ENCODE measurements at regions not wholly inside any gene's neighbourhood (a gene's known extent, or its start where the extent isn't known, plus 50 kb on each side); places are given as distances from the start of the nearest gene placed in this dataset.

DNA sequence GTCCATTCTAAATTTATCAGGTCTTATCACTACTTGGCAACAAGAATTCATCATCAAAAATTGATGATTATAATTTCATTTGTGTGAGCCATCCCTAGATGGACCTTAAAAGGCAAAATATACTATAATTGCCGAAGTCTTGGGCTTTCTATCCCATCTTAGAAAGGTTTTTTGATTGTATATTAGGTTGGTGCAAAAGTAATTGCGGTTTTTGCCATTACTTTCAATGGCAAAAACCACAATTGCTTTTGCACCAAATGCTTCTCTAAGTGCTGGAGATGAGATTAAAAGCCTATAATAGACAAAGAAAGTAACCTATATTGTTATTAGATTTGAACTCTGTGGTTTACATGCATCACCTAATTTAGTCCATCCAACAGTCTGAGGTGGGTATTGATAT is 612.9 kb downstream of the ZNF385D start:
- no peak overlapping the region for H3K27ac Mint-ChIP-seq
- ATAC-seq (no peak), DNase-seq (ENCODE audit: low spot score) (no peak)
- peaks cover 11% of the 10 kb centered on the region for H3K4me1 Mint-ChIP-seq
- H3K36me3 Mint-ChIP-seq = peaks cover 4% of the 10 kb centered on the region
- POLR2A ChIA-PET = no interaction called here
- CTCF ChIA-PET = no interaction called here
- no peak overlapping the region for H3K4me3 Mint-ChIP-seq
- TF ChIP-seq, protein P1, sequence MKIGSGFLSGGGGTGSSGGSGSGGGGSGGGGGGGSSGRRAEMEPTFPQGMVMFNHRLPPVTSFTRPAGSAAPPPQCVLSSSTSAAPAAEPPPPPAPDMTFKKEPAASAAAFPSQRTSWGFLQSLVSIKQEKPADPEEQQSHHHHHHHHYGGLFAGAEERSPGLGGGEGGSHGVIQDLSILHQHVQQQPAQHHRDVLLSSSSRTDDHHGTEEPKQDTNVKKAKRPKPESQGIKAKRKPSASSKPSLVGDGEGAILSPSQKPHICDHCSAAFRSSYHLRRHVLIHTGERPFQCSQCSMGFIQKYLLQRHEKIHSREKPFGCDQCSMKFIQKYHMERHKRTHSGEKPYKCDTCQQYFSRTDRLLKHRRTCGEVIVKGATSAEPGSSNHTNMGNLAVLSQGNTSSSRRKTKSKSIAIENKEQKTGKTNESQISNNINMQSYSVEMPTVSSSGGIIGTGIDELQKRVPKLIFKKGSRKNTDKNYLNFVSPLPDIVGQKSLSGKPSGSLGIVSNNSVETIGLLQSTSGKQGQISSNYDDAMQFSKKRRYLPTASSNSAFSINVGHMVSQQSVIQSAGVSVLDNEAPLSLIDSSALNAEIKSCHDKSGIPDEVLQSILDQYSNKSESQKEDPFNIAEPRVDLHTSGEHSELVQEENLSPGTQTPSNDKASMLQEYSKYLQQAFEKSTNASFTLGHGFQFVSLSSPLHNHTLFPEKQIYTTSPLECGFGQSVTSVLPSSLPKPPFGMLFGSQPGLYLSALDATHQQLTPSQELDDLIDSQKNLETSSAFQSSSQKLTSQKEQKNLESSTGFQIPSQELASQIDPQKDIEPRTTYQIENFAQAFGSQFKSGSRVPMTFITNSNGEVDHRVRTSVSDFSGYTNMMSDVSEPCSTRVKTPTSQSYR (CRISPR knock-in tag; IDR thresholded peaks at IDR 0.05) = no peak
- TF ChIP-seq ESRRA (CRISPR knock-in tag; IDR thresholded peaks at IDR 0.05; ENCODE audit: borderline replicate concordance) (no peak), MYBL2 (CRISPR knock-in tag; IDR thresholded peaks at IDR 0.05) (no peak), ZNF219 (CRISPR knock-in tag; IDR thresholded peaks at IDR 0.05; ENCODE audit: borderline replicate concordance) (no peak), KAT7 (CRISPR knock-in tag; IDR thresholded peaks at IDR 0.05; ENCODE audit: borderline replicate concordance) (no peak), JUN (CRISPR knock-in tag; IDR thresholded peaks at IDR 0.05) (no peak), ZNF138 (CRISPR knock-in tag; conservative IDR thresholded peaks at IDR 0.05) (no peak)
- TF ChIP-seq, protein P2, sequence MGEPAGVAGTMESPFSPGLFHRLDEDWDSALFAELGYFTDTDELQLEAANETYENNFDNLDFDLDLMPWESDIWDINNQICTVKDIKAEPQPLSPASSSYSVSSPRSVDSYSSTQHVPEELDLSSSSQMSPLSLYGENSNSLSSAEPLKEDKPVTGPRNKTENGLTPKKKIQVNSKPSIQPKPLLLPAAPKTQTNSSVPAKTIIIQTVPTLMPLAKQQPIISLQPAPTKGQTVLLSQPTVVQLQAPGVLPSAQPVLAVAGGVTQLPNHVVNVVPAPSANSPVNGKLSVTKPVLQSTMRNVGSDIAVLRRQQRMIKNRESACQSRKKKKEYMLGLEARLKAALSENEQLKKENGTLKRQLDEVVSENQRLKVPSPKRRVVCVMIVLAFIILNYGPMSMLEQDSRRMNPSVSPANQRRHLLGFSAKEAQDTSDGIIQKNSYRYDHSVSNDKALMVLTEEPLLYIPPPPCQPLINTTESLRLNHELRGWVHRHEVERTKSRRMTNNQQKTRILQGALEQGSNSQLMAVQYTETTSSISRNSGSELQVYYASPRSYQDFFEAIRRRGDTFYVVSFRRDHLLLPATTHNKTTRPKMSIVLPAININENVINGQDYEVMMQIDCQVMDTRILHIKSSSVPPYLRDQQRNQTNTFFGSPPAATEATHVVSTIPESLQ (CRISPR knock-in tag; IDR thresholded peaks at IDR 0.05) = no peak
- TF ChIP-seq, protein P3, sequence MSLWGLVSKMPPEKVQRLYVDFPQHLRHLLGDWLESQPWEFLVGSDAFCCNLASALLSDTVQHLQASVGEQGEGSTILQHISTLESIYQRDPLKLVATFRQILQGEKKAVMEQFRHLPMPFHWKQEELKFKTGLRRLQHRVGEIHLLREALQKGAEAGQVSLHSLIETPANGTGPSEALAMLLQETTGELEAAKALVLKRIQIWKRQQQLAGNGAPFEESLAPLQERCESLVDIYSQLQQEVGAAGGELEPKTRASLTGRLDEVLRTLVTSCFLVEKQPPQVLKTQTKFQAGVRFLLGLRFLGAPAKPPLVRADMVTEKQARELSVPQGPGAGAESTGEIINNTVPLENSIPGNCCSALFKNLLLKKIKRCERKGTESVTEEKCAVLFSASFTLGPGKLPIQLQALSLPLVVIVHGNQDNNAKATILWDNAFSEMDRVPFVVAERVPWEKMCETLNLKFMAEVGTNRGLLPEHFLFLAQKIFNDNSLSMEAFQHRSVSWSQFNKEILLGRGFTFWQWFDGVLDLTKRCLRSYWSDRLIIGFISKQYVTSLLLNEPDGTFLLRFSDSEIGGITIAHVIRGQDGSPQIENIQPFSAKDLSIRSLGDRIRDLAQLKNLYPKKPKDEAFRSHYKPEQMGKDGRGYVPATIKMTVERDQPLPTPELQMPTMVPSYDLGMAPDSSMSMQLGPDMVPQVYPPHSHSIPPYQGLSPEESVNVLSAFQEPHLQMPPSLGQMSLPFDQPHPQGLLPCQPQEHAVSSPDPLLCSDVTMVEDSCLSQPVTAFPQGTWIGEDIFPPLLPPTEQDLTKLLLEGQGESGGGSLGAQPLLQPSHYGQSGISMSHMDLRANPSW (CRISPR knock-in tag; conservative IDR thresholded peaks at IDR 0.05; ENCODE audit: low read depth) = no peak
- TF ChIP-seq, protein P4, sequence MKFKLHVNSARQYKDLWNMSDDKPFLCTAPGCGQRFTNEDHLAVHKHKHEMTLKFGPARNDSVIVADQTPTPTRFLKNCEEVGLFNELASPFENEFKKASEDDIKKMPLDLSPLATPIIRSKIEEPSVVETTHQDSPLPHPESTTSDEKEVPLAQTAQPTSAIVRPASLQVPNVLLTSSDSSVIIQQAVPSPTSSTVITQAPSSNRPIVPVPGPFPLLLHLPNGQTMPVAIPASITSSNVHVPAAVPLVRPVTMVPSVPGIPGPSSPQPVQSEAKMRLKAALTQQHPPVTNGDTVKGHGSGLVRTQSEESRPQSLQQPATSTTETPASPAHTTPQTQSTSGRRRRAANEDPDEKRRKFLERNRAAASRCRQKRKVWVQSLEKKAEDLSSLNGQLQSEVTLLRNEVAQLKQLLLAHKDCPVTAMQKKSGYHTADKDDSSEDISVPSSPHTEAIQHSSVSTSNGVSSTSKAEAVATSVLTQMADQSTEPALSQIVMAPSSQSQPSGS (CRISPR knock-in tag; IDR thresholded peaks at IDR 0.05; ENCODE audit: borderline replicate concordance, low read depth) = no peak
- peaks cover 12% of the 10 kb centered on the region for H3K9me3 Mint-ChIP-seq
- H3K27me3 Mint-ChIP-seq (ENCODE audit: low read depth) = no peaks in the 10 kb centered on the region

DNA sequence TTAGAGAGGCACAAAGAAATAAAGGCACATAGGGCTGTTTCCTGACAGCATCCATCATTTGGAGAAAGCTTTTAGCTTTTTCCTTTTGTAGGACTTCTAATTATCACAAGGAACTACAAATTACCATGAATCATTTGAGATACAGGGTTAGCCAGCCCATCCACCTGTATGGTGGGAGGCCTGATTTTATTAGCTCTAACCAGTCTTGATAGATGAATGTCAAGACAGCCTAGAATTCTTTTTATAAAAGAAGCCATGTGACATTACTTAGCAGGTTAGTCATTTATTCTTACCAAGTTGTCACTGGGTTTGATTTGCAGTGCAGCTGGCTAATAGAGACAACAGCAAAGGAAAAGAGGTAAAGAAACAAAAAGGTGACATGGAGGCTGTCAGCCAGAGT is 618.1 kb downstream of the ZNF385D start:
- no peaks in the 10 kb centered on the region for H3K27me3 Mint-ChIP-seq (ENCODE audit: low read depth)
- no peak for TF ChIP-seq ZNF232 (CRISPR knock-in tag; IDR thresholded peaks at IDR 0.05)
- TF ChIP-seq, protein P5, sequence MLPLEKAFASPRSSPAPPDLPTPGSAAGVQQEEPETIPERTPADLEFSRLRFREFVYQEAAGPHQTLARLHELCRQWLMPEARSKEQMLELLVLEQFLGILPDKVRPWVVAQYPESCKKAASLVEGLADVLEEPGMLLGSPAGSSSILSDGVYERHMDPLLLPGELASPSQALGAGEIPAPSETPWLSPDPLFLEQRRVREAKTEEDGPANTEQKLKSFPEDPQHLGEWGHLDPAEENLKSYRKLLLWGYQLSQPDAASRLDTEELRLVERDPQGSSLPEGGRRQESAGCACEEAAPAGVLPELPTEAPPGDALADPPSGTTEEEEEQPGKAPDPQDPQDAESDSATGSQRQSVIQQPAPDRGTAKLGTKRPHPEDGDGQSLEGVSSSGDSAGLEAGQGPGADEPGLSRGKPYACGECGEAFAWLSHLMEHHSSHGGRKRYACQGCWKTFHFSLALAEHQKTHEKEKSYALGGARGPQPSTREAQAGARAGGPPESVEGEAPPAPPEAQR (CRISPR knock-in tag; IDR thresholded peaks at IDR 0.05) = no peak
- TF ChIP-seq, protein P6, sequence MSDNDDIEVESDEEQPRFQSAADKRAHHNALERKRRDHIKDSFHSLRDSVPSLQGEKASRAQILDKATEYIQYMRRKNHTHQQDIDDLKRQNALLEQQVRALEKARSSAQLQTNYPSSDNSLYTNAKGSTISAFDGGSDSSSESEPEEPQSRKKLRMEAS (CRISPR knock-in tag; IDR thresholded peaks at IDR 0.05) = no peak
- TF ChIP-seq, protein P7, sequence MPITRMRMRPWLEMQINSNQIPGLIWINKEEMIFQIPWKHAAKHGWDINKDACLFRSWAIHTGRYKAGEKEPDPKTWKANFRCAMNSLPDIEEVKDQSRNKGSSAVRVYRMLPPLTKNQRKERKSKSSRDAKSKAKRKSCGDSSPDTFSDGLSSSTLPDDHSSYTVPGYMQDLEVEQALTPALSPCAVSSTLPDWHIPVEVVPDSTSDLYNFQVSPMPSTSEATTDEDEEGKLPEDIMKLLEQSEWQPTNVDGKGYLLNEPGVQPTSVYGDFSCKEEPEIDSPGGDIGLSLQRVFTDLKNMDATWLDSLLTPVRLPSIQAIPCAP (CRISPR knock-in tag; IDR thresholded peaks at IDR 0.05) = no peak
- no peak for TF ChIP-seq SP1 (CRISPR knock-in tag; conservative IDR thresholded peaks at IDR 0.05)
- TF ChIP-seq, protein P8, sequence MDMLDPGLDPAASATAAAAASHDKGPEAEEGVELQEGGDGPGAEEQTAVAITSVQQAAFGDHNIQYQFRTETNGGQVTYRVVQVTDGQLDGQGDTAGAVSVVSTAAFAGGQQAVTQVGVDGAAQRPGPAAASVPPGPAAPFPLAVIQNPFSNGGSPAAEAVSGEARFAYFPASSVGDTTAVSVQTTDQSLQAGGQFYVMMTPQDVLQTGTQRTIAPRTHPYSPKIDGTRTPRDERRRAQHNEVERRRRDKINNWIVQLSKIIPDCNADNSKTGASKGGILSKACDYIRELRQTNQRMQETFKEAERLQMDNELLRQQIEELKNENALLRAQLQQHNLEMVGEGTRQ (CRISPR knock-in tag; IDR thresholded peaks at IDR 0.05) = no peak
- no peak for TF ChIP-seq TEAD4 (CRISPR knock-in tag; IDR thresholded peaks at IDR 0.05)
- no peak for TF ChIP-seq FOXP1 (CRISPR knock-in tag; IDR thresholded peaks at IDR 0.05; ENCODE audit: borderline replicate concordance)
- TF ChIP-seq, protein P3 (CRISPR knock-in tag; conservative IDR thresholded peaks at IDR 0.05; ENCODE audit: low read depth) = no peak
- no peak for TF ChIP-seq ZNF423 (CRISPR knock-in tag; IDR thresholded peaks at IDR 0.05)
- TF ChIP-seq EMX1 (CRISPR knock-in tag; IDR thresholded peaks at IDR 0.05) = no peak
- no peak for TF ChIP-seq CBFB (CRISPR knock-in tag; IDR thresholded peaks at IDR 0.05; ENCODE audit: low read depth)

More for the DNA sequence above, 618.1 kb downstream of the ZNF385D start:
- ChIA-PET POLR2A (no interaction called here), CTCF (no interaction called here)
- H3K36me3 Mint-ChIP-seq = no peaks in the 10 kb centered on the region
- no peak overlapping the region for H3K4me3 Mint-ChIP-seq
- H3K9me3 Mint-ChIP-seq = peaks cover 16% of the 10 kb centered on the region
- H3K4me1 Mint-ChIP-seq = no peaks in the 10 kb centered on the region
- H3K27ac Mint-ChIP-seq = no peak overlapping the region
- DNase-seq (ENCODE audit: low spot score) = no peak
- ATAC-seq = no peak
